ENCODE measurements at regions not wholly inside any gene's neighbourhood (a gene's known extent, or its start where the extent isn't known, plus 50 kb on each side); places are given as distances from the start of the nearest gene placed in this dataset.

GRCh38 chr11:95641495-95641894 lies 148.1 kb downstream of the FAM76B start:
- TF ChIP-seq CTCF (conservative IDR thresholded peaks at IDR 0.05; ENCODE audit: low read depth, low read length) (no peak), EZH2 (IDR thresholded peaks at IDR 0.05; ENCODE audit: borderline replicate concordance, low read depth, low read length, poor library complexity, severe bottlenecking) (no peak)

All from A673 (cell line).